ENCODE measurements at regions not wholly inside any gene's neighbourhood (a gene's known extent, or its start where the extent isn't known, plus 50 kb on each side); places are given as distances from the start of the nearest gene placed in this dataset.

DNA sequence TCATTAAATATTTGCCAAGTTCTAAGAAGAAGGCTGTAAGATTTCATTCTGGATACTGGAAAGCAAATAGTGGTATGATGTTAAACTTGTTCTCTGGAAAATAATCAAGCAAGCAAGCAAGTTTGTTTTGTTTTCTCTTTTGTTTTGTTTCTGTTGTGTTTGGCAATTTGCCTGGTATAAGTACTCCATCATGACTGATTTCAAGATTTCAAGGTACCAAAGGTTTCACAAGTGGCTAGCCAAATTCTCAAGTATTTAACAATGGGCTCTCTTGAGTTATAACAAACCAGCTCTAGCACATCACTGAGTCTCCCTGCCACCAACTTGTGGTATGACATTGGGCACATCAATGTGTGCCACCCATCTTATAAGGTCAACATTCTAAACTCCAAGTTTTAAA lies 151.7 kb upstream of the IGFBP3 start:
- TF ChIP-seq, protein P1, sequence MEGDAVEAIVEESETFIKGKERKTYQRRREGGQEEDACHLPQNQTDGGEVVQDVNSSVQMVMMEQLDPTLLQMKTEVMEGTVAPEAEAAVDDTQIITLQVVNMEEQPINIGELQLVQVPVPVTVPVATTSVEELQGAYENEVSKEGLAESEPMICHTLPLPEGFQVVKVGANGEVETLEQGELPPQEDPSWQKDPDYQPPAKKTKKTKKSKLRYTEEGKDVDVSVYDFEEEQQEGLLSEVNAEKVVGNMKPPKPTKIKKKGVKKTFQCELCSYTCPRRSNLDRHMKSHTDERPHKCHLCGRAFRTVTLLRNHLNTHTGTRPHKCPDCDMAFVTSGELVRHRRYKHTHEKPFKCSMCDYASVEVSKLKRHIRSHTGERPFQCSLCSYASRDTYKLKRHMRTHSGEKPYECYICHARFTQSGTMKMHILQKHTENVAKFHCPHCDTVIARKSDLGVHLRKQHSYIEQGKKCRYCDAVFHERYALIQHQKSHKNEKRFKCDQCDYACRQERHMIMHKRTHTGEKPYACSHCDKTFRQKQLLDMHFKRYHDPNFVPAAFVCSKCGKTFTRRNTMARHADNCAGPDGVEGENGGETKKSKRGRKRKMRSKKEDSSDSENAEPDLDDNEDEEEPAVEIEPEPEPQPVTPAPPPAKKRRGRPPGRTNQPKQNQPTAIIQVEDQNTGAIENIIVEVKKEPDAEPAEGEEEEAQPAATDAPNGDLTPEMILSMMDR (IDR thresholded peaks at IDR 0.05): no peak
- TF ChIP-seq POLR2A (IDR thresholded peaks at IDR 0.05): no peak

Measured in heart left ventricle (tissue), 13 donors.